AG10803 (cell line): ENCODE measurements at regions not wholly inside any gene's neighbourhood (a gene's known extent, or its start where the extent isn't known, plus 50 kb on each side); places are given as distances from the start of the nearest gene placed in this dataset.
"Not testable (repeated sequence)": the region's sequence is repeated elsewhere in the genome, so short reads cannot be mapped to it uniquely, and the experiment has no call there.

Experiments used
- DNase-seq: peaks from one replicate; pipeline ENCODE4 v3.0.0; 2010; ENCODE audit warnings: low read depth
- H3K4me3 ChIP-seq: 2 replicates; pipeline ENCODE4 v1.5.1; 2011; ENCODE audit warnings: mild to moderate bottlenecking, low read length, control low read depth
- CTCF ChIP-seq: conservative IDR thresholded peaks from 2 replicates; pipeline ENCODE4 v1.5.1; 2011; ENCODE audit warnings: mild to moderate bottlenecking, low read length, control low read depth, inconsistent platforms

- no peak overlapping the region for H3K4me3 ChIP-seq
- no peak for DNase-seq
- TF ChIP-seq CTCF = no peak
These were observed 63.7 kb downstream of the PRR18 start for GRCh38 chr6:166244353-166245045.

- DNase-seq = no peak
- no peak for TF ChIP-seq CTCF
These were observed 65.3 kb downstream of the PRR18 start for GRCh38 chr6:166242888-166243287.

GRCh38 chr6:166241974-166242373 is 66.2 kb downstream of the PRR18 start:
- no peak for DNase-seq
- H3K4me3 ChIP-seq = no peak overlapping the region
- TF ChIP-seq CTCF = no peak

More at GRCh38 chr6:166242888-166243287, 65.3 kb downstream of the PRR18 start:
- no peak overlapping the region for H3K4me3 ChIP-seq

- no peak for DNase-seq
- TF ChIP-seq CTCF = no peak
- no peak overlapping the region for H3K4me3 ChIP-seq
These were observed 67.3 kb downstream of the PRR18 start for GRCh38 chr6:166240889-166241288.

- H3K4me3 ChIP-seq = no peak overlapping the region
- no peak for TF ChIP-seq CTCF
- DNase-seq = peak; percentile 87
These were observed 70.0 kb upstream of the TBXT start for GRCh38 chr6:166237617-166238016.

- no peak for TF ChIP-seq CTCF
- DNase-seq = no peak
- H3K4me3 ChIP-seq = no peak overlapping the region
These were observed 68.9 kb upstream of the TBXT start for GRCh38 chr6:166236596-166236995.

GRCh38 chr6:166235666-166236292 is 68.1 kb upstream of the TBXT start:
- no peak for TF ChIP-seq CTCF
- no peak overlapping the region for H3K4me3 ChIP-seq
- no peak for DNase-seq

GRCh38 chr6:166231181-166231580 is 63.5 kb upstream of the TBXT start:
- DNase-seq, H3K4me3 ChIP-seq: not testable (repeated sequence)
